Stimulated activated naive B cell treated with anti-CD40 and anti-IgM and Interleukin-4, amounts not matched to agents 10 μg/mL and 1 μg/mL and 100 μg/mL, for 72 hours (primary cell): ENCODE measurements at regions not wholly inside any gene's neighbourhood (a gene's known extent, or its start where the extent isn't known, plus 50 kb on each side); places are given as distances from the start of the nearest gene placed in this dataset.
"Not testable (repeated sequence)": the region's sequence is repeated elsewhere in the genome, so short reads cannot be mapped to it uniquely, and the experiment has no call there.

Experiments
- ATAC-seq, 2 donors: fragments of 150-1000 bp; cut with Tn5 transposase; replicated peaks; 2 replicates each; pipeline ENCODE4 v1.10.0; 2021; ENCODE audit warnings: moderate library complexity in 1 of 2
- DNase-seq: peaks from one replicate; pipeline ENCODE4 v3.0.0; 2021
- H3K27ac Mint-ChIP-seq: one replicate; pipeline ENCODE4 v1.8.0; 2022; ENCODE audit warnings: mild to moderate bottlenecking, mixed read lengths
- H3K27me3 Mint-ChIP-seq, 2 donors: one replicate each; pipeline ENCODE4 v1.8.0; 2022; ENCODE audit warnings: mixed read lengths in 2 of 2
- H3K36me3 Mint-ChIP-seq, 2 donors: one replicate each; pipeline ENCODE4 v1.8.0; 2022; ENCODE audit warnings: mixed read lengths in 2 of 2, mild to moderate bottlenecking in 1 of 2
- H3K4me1 Mint-ChIP-seq, 2 donors: one replicate each; pipeline ENCODE4 v1.8.0; 2022; ENCODE audit warnings: mixed read lengths in 2 of 2, mild to moderate bottlenecking in 1 of 2
- H3K4me3 Mint-ChIP-seq, 2 donors: one replicate each; pipeline ENCODE4 v1.8.0; 2022; ENCODE audit warnings: mild to moderate bottlenecking in 2 of 2, mixed read lengths in 2 of 2, moderate library complexity in 1 of 2
- H3K9me3 Mint-ChIP-seq, 2 donors: one replicate each; pipeline ENCODE4 v1.8.0; 2022; ENCODE audit warnings: mixed read lengths in 2 of 2, mild to moderate bottlenecking in 1 of 2

GRCh38 chr7:9719721-9720120 lies 1254.0 kb upstream of the PHF14 start:
- Mint-ChIP-seq H3K27ac (no peak overlapping the region), H3K9me3 (peaks cover 0 to 2% of the 10 kb centered on the region in 2 donors), H3K27me3 (no peaks in the 10 kb centered on the region), H3K4me1 (no peaks in the 10 kb centered on the region), H3K4me3 (no peak overlapping the region), H3K36me3 (no peaks in the 10 kb centered on the region)
- no peak for DNase-seq
- ATAC-seq = no peak

- H3K4me1 Mint-ChIP-seq = not testable (repeated sequence)
These were observed 1247.6 kb upstream of the PHF14 start for GRCh38 chr7:9725940-9726663.

GRCh38 chr7:9726811-9727210 lies 1246.9 kb upstream of the PHF14 start:
- H3K4me3 Mint-ChIP-seq, H3K27me3 Mint-ChIP-seq, DNase-seq, H3K9me3 Mint-ChIP-seq, ATAC-seq, H3K27ac Mint-ChIP-seq, H3K36me3 Mint-ChIP-seq, H3K4me1 Mint-ChIP-seq: not testable (repeated sequence)

More at GRCh38 chr7:9725940-9726663, 1247.6 kb upstream of the PHF14 start:
- H3K27ac Mint-ChIP-seq, H3K9me3 Mint-ChIP-seq, DNase-seq, H3K4me3 Mint-ChIP-seq, ATAC-seq, H3K36me3 Mint-ChIP-seq, H3K27me3 Mint-ChIP-seq: not testable (repeated sequence)

DNA sequence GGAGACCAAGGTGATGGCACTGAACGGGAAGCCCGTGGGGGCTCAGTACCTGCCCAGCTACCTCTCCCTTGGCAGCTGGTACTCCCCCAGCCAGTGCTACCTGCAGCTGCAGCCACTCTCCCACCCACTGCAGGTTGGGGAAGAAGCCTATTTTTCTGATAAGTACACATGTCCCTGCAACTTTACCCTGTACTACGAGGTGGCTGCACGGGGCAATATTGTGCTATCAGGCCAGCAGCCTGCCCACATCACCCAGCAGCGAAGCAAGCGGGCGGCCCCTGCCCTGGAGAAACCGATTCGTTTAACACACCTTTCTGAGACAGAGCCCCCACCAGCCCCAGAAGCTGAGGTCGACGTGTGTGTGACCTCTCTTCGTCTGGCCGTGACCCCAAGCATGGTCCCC lies 1246.2 kb upstream of the PHF14 start:
- H3K27ac Mint-ChIP-seq, H3K4me3 Mint-ChIP-seq, DNase-seq, H3K27me3 Mint-ChIP-seq, H3K9me3 Mint-ChIP-seq, H3K4me1 Mint-ChIP-seq, ATAC-seq, H3K36me3 Mint-ChIP-seq: not testable (repeated sequence)

- H3K36me3 Mint-ChIP-seq, H3K4me1 Mint-ChIP-seq, H3K4me3 Mint-ChIP-seq, H3K27ac Mint-ChIP-seq, ATAC-seq, H3K27me3 Mint-ChIP-seq, DNase-seq, H3K9me3 Mint-ChIP-seq: not testable (repeated sequence)
These were observed 1245.5 kb upstream of the PHF14 start for GRCh38 chr7:9728014-9728657.

DNA sequence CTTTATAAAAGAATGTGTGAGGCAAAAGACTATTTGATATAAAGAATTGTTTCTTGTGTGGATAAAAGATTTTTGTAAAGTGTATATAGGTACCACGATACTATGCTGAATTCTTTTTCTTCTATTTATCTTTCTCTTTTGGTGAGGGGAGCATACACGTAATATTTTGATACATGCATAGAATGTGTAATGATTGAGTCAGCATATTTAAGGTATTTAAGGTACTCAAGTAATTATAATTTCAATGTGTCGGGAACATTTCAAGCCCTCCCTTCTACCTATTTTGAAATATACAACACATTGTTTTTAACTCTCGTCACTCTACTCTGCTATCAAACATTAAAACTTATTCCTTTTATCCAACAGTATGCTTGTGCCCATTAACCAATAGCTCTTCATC lies 1221.6 kb upstream of the PHF14 start:
- H3K9me3 Mint-ChIP-seq = peaks cover 2 to 12% of the 10 kb centered on the region in 2 donors
- H3K27ac Mint-ChIP-seq = no peak overlapping the region
- H3K4me3 Mint-ChIP-seq = no peak overlapping the region
- H3K36me3 Mint-ChIP-seq = no peaks in the 10 kb centered on the region
- H3K4me1 Mint-ChIP-seq = no peaks in the 10 kb centered on the region
- ATAC-seq (no peak), DNase-seq (no peak)
- no peaks in the 10 kb centered on the region for H3K27me3 Mint-ChIP-seq

- Mint-ChIP-seq H3K4me3 (no peak overlapping the region), H3K36me3 (no peaks in the 10 kb centered on the region), H3K9me3 (no peaks in the 10 kb centered on the region), H3K27ac (no peak overlapping the region), H3K27me3 (no peaks in the 10 kb centered on the region), H3K4me1 (no peaks in the 10 kb centered on the region)
- ATAC-seq = no peak
- DNase-seq = no peak
These were observed 1212.4 kb upstream of the PHF14 start for GRCh38 chr7:9761224-9761623.

DNA sequence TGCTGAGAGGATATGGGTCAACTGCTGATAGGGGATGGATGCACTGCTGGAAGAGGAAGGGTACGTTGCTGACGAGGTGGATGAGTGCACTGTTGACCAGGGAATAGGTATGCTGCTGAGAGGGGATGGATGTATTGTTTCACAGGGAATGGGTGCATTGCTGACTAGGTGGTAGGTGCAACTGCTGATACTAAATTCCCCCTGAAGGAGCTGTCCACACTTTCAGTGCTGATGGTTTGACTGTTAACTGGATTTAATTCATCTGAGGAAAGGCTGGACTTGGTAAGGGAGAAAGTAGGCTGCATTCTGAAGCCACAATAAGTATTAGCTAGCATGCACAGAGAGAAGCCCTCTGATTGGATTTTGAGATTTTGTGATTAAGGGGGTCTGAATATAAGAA lies 1196.8 kb upstream of the PHF14 start:
- Mint-ChIP-seq H3K27me3 (no peaks in the 10 kb centered on the region), H3K36me3 (no peaks in the 10 kb centered on the region), H3K4me1 (no peaks in the 10 kb centered on the region), H3K4me3 (no peak overlapping the region), H3K27ac (no peak overlapping the region), H3K9me3 (peaks cover 0 to 5% of the 10 kb centered on the region in 2 donors)
- DNase-seq (no peak), ATAC-seq (no peak)

DNA sequence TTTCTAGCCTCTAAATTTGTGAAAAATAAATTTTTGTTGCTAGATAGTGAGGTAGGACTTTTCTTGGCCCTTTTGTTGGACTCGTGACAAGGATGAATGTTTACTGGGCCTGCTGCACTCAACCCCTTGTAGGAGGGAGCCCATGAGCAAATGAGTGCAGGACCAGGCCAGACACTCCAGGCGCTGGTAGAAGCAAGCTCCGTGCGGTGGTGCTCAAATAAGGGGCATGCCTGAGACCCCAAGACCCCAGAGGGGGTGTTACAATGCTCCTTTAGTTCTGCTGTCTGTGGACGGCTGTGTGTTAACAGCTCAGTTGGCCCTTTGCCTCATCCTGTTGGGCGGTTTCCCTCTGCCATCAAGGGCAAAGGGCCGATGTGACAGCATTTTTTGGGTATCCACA lies 1195.3 kb upstream of the PHF14 start:
- no peak for DNase-seq
- Mint-ChIP-seq H3K27me3 (no peaks in the 10 kb centered on the region), H3K4me1 (no peaks in the 10 kb centered on the region), H3K36me3 (no peaks in the 10 kb centered on the region), H3K9me3 (peaks cover 0 to 4% of the 10 kb centered on the region in 2 donors), H3K27ac (no peak overlapping the region), H3K4me3 (no peak overlapping the region)
- no peak for ATAC-seq

DNA sequence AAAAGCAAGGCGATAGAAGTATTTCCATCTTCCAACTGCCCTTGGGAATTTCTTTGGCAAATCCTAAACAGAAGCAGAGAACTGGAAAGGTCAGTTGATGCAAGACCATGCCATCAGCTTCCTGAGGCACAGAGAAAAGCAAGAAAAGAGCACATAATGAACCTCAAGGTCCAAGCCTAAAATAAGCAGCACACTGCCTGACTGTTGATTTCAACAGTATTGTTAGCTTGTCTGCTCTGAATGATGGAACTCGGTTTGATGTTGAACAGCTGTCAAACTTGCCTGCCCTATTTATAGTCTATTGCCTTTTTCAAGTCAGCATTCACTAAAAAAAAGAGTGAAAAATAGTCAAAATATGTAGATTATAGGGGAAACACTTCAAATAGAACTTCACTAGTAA lies 1192.0 kb upstream of the PHF14 start:
- DNase-seq (no peak), ATAC-seq (no peak)
- peaks cover 0 to 4% of the 10 kb centered on the region in 2 donors for H3K9me3 Mint-ChIP-seq
- no peak overlapping the region for H3K27ac Mint-ChIP-seq
- no peaks in the 10 kb centered on the region for H3K4me1 Mint-ChIP-seq
- no peaks in the 10 kb centered on the region for H3K36me3 Mint-ChIP-seq
- no peak overlapping the region for H3K4me3 Mint-ChIP-seq
- no peaks in the 10 kb centered on the region for H3K27me3 Mint-ChIP-seq

- no peak for DNase-seq
- Mint-ChIP-seq H3K4me1 (no peaks in the 10 kb centered on the region), H3K27me3 (no peaks in the 10 kb centered on the region), H3K4me3 (no peak overlapping the region), H3K9me3 (peaks cover 0 to 4% of the 10 kb centered on the region in 2 donors), H3K27ac (no peak overlapping the region), H3K36me3 (no peaks in the 10 kb centered on the region)
- ATAC-seq = no peak
These were observed 1191.4 kb upstream of the PHF14 start for GRCh38 chr7:9782275-9782674.

DNA sequence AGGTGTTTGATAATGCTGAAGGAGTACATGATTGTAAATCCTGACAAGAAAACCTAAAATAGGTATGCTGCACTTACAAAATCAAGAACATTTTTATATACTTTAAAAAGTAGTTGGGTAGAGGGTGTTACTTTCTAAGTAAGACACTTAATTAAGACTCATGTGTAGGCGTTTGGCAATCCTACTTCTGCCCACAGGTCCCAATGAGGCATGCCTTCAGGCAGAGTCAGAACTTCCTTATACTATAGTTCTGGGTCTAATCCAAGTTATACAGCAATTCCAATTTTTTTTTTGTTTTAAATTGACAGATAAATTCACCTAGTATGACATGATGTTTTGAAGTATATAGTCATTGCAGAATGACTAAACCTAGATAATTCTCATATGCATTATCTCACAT lies 1188.5 kb upstream of the PHF14 start:
- H3K4me3 Mint-ChIP-seq = no peak overlapping the region
- no peak for DNase-seq
- no peak for ATAC-seq
- H3K9me3 Mint-ChIP-seq = peaks cover 3 to 5% of the 10 kb centered on the region in 2 donors
- H3K4me1 Mint-ChIP-seq = no peaks in the 10 kb centered on the region
- no peaks in the 10 kb centered on the region for H3K27me3 Mint-ChIP-seq
- H3K36me3 Mint-ChIP-seq = no peaks in the 10 kb centered on the region
- H3K27ac Mint-ChIP-seq = no peak overlapping the region

- ATAC-seq (no peak), DNase-seq (no peak)
- Mint-ChIP-seq H3K4me1 (no peaks in the 10 kb centered on the region), H3K27me3 (no peaks in the 10 kb centered on the region), H3K4me3 (no peak overlapping the region), H3K36me3 (no peaks in the 10 kb centered on the region), H3K9me3 (peaks cover 0 to 6% of the 10 kb centered on the region in 2 donors), H3K27ac (no peak overlapping the region)
These were observed 1177.4 kb upstream of the PHF14 start for GRCh38 chr7:9796241-9796640.

DNA sequence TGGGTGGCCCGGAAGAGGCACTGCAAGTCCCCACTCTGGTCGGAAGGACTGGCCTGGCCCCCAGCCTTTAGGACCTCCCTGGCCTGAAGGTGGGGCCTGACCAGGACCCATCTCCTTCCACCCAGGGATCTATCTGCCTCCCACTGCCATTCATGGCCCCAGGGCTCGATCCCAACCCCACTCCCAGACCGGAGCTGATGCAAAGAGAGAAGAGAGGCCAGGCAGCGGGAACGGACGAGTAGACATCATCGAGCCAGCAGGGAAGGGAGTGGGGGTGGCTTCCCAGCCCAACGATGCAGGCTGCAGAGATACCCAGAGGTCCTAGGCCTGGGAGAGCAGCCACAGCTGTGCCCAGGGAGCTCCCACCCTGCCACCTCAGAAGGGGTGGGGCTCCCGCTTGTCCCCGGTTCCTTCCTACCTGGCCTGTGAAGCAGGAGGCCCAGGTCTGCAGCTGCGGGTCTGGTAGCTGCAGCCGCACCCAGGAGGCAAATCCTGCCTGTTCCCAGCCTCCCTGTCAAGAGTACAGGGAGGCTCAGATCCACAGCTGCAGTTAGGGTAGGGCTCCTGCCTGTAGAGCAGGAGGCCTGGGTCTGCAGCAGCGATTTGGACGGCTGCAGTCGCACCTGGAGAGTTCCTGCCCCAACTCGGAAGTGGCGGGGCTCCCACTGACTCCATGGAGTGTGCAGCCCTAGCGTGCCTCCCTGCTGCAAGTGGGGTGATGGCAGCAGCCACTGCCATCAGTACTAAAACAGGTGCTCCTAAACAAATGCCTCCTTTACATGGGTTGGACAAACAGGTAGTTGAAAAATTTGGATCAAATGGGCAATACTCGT lies 1151.0 kb upstream of the PHF14 start:
- Mint-ChIP-seq H3K36me3 (no peaks in the 10 kb centered on the region), H3K27ac (no peak overlapping the region), H3K4me1 (no peaks in the 10 kb centered on the region), H3K9me3 (peaks cover 13% of the 10 kb centered on the region in 2 donors), H3K27me3 (no peaks in the 10 kb centered on the region), H3K4me3 (no peak overlapping the region)
- no peak for DNase-seq
- peak in 1 of 2 donors; percentile 38 for ATAC-seq

DNA sequence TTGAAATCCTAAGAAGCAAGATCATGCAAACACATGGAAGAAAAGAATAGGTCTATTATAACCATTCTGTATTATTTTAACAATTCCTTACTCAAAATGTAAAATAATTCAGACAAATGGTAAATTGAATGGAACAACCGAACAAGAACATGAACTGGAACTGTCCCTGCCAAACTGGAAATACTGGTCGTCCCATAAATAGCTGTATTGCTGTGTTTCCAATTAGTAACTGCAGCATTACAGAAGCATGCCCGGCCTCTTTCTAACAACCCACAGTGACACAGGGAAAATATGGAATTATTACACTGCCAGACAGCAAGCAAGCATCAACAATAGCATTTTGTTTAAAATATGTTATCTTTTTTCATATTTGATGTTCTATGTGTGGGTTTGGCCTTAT lies 1138.5 kb upstream of the PHF14 start:
- DNase-seq = no peak
- H3K27me3 Mint-ChIP-seq = no peaks in the 10 kb centered on the region
- peaks cover 0 to 8% of the 10 kb centered on the region in 2 donors for H3K9me3 Mint-ChIP-seq
- no peak overlapping the region for H3K27ac Mint-ChIP-seq
- no peaks in the 10 kb centered on the region for H3K4me1 Mint-ChIP-seq
- H3K4me3 Mint-ChIP-seq = no peak overlapping the region
- no peak for ATAC-seq
- H3K36me3 Mint-ChIP-seq = no peaks in the 10 kb centered on the region
